C4-2B (cell line): ENCODE measurements at regions not wholly inside any gene's neighbourhood (a gene's known extent, or its start where the extent isn't known, plus 50 kb on each side); places are given as distances from the start of the nearest gene placed in this dataset.
"Not testable (repeated sequence)": the region's sequence is repeated elsewhere in the genome, so short reads cannot be mapped to it uniquely, and the experiment has no call there.

Source experiments
- H3K27ac ChIP-seq: fragments of 450-650 bp; 2 replicates; pipeline ENCODE4 v1.5.1; 2017
- ZFX ChIP-seq: fragments of 450-650 bp; IDR thresholded peaks from 2 replicates; pipeline ENCODE4 v1.6.1; 2017
- TF ChIP-seq, protein P1 (sequence below): fragments of 450-650 bp; conservative IDR thresholded peaks from 2 replicates; pipeline ENCODE4 v1.5.1; 2017; ENCODE audit warnings: mild to moderate bottlenecking

DNA sequence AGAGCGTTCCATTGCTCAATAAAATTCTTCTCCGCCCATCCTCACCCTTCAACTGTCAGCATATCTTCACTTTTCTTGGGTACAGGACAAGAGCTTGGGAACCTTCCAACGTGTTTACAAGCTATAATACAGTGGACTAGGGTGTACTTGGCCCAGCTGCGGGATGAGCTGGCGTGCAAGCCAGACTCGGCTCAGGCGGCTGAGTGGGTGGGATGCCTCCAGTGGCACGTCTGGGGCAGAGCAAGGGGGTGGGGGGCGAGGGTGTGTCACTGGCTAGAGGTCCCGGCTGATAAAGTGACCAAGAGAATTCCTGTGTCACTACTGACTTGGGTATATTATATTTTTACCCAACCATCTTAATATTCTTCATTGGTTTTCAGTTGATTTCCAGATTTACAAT, 179.7 kb downstream of the EVA1A start:
- no peak for TF ChIP-seq ZFX
- TF ChIP-seq, protein P1, sequence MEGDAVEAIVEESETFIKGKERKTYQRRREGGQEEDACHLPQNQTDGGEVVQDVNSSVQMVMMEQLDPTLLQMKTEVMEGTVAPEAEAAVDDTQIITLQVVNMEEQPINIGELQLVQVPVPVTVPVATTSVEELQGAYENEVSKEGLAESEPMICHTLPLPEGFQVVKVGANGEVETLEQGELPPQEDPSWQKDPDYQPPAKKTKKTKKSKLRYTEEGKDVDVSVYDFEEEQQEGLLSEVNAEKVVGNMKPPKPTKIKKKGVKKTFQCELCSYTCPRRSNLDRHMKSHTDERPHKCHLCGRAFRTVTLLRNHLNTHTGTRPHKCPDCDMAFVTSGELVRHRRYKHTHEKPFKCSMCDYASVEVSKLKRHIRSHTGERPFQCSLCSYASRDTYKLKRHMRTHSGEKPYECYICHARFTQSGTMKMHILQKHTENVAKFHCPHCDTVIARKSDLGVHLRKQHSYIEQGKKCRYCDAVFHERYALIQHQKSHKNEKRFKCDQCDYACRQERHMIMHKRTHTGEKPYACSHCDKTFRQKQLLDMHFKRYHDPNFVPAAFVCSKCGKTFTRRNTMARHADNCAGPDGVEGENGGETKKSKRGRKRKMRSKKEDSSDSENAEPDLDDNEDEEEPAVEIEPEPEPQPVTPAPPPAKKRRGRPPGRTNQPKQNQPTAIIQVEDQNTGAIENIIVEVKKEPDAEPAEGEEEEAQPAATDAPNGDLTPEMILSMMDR: no peak

DNA sequence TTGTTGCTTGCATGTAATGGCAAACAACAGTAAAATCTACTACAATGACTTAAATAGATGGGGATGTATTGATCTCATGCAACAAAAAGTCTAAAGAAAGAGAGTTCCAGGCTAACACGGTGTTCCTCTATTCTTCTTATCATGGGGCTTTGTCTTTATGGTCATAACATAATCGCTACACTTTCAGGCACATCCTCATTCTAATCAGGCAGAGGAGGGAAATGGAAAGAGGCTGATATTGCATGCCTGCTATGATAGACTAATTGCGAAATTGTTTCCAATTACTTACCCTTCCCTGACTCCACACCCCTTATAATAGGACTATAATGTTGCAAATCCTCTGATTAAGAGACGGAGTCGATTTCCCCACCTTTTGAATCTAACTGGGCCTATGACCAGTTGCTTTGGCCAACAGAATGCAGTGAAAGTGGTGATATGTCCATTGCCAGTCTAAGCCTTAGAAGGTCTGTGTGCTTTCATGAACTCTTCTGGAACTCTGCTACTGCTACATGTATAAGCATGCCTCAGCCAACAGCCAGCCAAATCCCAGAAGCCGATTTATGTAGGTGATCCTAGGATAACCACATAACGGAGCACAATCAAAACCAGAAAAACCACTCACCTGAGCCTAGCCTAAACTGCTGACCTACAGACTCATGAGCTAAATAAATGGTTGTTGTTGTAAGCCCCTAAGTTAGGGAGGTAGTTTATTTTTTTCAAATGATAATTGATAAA, 180.3 kb upstream of the TACR1 start:
- H3K27ac ChIP-seq: no peak overlapping the region
- TF ChIP-seq ZFX: no peak
- TF ChIP-seq, protein P1: no peak

More for the DNA sequence above, 179.7 kb downstream of the EVA1A start:
- no peak overlapping the region for H3K27ac ChIP-seq

DNA sequence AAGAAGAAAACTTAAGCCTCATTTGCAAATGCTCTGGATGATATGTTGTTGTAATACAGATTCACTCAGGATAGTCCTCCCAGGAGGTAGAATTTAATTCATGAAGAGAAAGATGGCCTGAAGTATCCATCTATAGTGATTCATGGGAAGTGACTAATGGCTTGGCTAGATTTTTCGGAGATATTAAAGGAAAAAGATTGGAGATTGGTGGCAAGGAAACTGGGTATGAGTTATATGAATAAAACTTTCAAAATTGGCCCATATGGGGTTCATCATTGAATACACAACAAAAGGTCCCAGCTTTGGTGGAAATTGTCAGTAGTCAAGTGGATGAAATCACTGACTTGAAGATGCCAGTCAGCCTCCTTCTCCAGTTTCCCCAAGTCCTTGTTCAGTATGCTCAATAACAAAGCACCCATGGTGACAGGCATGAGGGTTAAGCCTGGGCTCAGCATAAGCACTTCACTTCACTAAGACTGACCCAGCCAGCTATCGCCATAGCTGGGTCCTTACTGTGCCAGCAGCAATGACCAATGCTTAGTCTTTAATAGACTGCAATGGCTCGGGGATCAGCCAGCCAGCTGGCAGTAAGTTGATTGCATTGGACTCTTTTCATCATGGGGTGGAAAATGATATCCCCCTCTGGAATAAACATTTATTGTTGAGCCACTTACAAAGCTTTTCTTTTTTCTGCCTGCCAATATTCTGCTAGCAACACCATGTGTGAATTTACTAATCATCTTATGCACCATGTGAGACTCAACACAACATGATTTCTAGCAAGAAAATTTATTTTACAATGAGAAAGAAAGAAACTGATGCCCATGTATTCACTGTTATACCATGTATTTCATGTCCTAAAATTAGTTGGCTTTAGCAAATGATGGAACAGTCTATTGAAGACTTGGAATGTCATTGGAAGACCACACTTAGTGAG, 176.6 kb upstream of the TACR1 start:
- no peak for TF ChIP-seq ZFX
- TF ChIP-seq, protein P1: no peak
- H3K27ac ChIP-seq: no peak overlapping the region

DNA sequence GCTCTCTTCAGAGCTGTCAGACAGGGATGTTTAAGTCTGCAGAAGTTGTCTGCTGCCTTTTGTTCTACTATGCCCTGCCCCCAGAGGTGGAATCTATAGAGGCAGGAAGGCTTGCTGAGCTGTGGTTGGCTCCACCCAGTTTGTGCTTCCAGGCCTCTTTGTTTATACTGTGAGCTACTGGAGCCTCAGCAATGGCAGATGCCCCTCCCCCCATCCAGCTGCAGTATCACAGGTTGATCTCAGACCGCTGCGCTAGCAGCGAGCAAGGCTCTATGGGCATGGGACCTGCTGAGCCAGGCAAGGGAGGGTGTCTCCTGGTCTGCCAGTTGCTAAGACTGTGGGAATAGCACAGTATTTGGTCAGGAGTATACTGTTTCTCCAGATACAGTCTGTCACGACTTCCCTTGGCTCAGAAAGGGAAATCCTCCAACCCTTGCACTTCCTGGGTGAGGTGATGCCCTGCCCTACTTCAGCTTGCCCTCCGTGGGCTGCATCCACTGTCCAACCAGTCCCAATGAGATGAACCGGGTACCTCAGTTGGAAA, 175.2 kb upstream of the TACR1 start:
- not testable (repeated sequence) for H3K27ac ChIP-seq

DNA sequence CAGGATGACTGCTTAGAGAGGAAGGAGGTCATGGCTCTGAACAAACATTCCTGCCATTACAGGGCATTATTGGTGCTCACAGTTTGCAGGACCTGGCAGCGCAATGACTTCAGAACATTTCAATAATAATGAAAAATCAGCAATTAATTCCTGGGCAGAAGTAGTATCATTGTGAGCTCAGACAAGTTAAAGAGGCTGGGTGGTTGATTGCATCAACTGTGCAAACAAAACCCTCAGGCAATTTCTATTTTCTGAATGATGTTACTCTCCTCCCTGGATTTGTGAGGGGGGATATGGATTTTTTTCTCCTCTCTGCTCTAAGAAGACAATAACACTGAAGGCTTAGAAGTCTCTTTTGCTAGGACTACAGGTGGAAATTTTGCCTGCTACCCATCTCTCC, 168.1 kb upstream of the TACR1 start:
- TF ChIP-seq ZFX: no peak
- TF ChIP-seq, protein P1: no peak

DNA sequence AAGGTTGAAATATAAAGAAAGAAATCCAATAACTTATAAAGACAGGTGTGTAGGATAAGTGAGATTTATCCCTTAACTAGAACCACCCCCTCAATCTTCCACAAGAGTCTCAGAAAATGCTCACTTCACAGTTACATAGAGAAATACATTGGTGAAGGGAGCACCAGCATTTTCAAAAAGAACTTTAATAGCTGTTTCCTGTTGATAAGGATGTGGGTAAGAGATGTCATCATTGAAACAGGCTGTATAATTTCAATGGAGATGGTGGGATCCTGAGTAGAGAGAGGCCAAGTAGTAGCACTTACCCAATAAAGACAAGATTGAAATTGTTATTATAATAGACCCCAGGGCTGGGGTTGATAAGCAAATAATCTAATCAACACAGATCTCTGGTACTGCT, 162.2 kb upstream of the TACR1 start:
- H3K27ac ChIP-seq: no peak overlapping the region
- no peak for TF ChIP-seq ZFX
- TF ChIP-seq, protein P1: no peak

More for the DNA sequence above, 168.1 kb upstream of the TACR1 start:
- H3K27ac ChIP-seq: no peak overlapping the region

DNA sequence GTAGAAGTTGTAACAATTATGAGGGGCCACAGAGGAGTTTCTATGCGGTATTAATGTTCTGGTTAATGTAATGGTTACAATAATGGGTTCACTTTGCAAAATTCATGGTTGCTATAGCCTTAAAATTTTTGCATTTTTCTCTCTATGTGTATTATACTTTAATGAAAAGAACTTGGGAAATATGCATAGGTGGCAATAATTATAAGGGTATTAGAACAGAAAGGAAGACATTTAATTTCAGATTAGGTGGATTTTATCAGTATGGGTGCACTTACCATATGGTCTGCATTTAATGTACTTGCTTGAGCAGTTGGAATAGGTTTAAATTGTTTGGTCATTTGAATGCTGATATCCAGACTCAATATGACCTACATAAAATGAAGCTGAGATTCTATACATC, 161.6 kb upstream of the TACR1 start:
- TF ChIP-seq, protein P1: no peak
- no peak for TF ChIP-seq ZFX

More for the DNA sequence above, 161.6 kb upstream of the TACR1 start:
- H3K27ac ChIP-seq: no peak overlapping the region
